ENCODE measurements at regions not wholly inside any gene's neighbourhood (a gene's known extent, or its start where the extent isn't known, plus 50 kb on each side); places are given as distances from the start of the nearest gene placed in this dataset.

DNA sequence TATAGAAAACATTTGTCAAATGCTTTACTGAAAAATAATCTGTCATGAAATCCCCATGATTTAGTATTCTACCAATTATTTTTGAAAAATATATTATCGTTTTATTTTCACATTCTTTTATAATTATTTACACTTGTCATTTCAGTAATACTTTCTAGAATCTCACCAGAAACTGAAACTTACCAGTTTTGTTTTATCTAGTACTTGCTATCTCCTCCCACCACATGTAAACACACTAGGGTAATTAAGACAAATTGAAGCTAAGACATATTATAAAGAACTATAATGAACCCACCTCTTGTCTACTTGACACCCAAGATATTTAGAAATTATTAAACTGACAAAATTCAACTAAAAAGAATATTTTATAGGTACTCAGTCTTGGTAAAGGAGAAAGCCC lies 51.5 kb upstream of the GRM3 start:
- no peak for DNase-seq (ENCODE audit: low read depth, low spot score)
- no peaks in the 10 kb centered on the region for H3K79me2 ChIP-seq (ENCODE audit: control insufficient read depth, insufficient read depth, low read length)
- H3K9me1 ChIP-seq (ENCODE audit: control insufficient read depth, extremely low read depth, insufficient read depth, low read length): no peaks in the 10 kb centered on the region
- H2AFZ ChIP-seq (ENCODE audit: control insufficient read depth, low read length): no peak overlapping the region
- H3K27ac ChIP-seq (ENCODE audit: control insufficient read depth, insufficient read depth, low read length): no peak overlapping the region
- H4K20me1 ChIP-seq (ENCODE audit: control insufficient read depth, extremely low read depth, insufficient read depth, low read length): no peaks in the 10 kb centered on the region
- TF ChIP-seq, protein P1, sequence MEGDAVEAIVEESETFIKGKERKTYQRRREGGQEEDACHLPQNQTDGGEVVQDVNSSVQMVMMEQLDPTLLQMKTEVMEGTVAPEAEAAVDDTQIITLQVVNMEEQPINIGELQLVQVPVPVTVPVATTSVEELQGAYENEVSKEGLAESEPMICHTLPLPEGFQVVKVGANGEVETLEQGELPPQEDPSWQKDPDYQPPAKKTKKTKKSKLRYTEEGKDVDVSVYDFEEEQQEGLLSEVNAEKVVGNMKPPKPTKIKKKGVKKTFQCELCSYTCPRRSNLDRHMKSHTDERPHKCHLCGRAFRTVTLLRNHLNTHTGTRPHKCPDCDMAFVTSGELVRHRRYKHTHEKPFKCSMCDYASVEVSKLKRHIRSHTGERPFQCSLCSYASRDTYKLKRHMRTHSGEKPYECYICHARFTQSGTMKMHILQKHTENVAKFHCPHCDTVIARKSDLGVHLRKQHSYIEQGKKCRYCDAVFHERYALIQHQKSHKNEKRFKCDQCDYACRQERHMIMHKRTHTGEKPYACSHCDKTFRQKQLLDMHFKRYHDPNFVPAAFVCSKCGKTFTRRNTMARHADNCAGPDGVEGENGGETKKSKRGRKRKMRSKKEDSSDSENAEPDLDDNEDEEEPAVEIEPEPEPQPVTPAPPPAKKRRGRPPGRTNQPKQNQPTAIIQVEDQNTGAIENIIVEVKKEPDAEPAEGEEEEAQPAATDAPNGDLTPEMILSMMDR (optimal IDR thresholded peaks at IDR 0.05 in 1 of 3, IDR thresholded peaks at IDR 0.05 in 1 of 3, conservative IDR thresholded peaks at IDR 0.05 in 1 of 3; ENCODE audit: extremely low read depth in 1 of 3, insufficient read depth in 2 of 3, low read length in 3 of 3): no peak
- TF ChIP-seq EZH2 (IDR thresholded peaks at IDR 0.05; ENCODE audit: low read length): no peak
- FAIRE-seq: no peak
- H3K4me2 ChIP-seq (ENCODE audit: control insufficient read depth, extremely low read depth, insufficient read depth, low read depth, low read length): no peak overlapping the region
- H3K4me3 ChIP-seq (ENCODE audit: control insufficient read depth in 2 of 3, extremely low read depth in 1 of 3, insufficient read depth in 2 of 3, low read depth in 1 of 3, low read length in 3 of 3): no peak overlapping the region
- no peak overlapping the region for H3K9ac ChIP-seq (ENCODE audit: control insufficient read depth, extremely low read depth, insufficient read depth, low read length)
- dilution Hi-C loops (cut with MboI; ENCODE audit: extremely low pct_ligation_motif_present, low sequenced_read_pairs): no loop called here
- no peaks in the 10 kb centered on the region for H3K4me1 ChIP-seq (ENCODE audit: control insufficient read depth, extremely low read depth, insufficient read depth, low read length)
- no peaks in the 10 kb centered on the region for H3K36me3 ChIP-seq (ENCODE audit: control insufficient read depth in 2 of 2, extremely low read depth in 1 of 2, insufficient read depth in 2 of 2, low read length in 2 of 2)
- no peaks in the 10 kb centered on the region for H3K9me3 ChIP-seq (ENCODE audit: control insufficient read depth, low read depth, low read length)
- no peaks in the 10 kb centered on the region for H3K27me3 ChIP-seq (ENCODE audit: control insufficient read depth, extremely low read depth, insufficient read depth, low read length)

- Histone ChIP-seq H3K9ac (ENCODE audit: control insufficient read depth, extremely low read depth, insufficient read depth, low read length) (no peak overlapping the region), H2AFZ (ENCODE audit: control insufficient read depth, low read length) (no peak overlapping the region), H3K9me1 (ENCODE audit: control insufficient read depth, extremely low read depth, insufficient read depth, low read length) (no peaks in the 10 kb centered on the region), H3K27me3 (ENCODE audit: control insufficient read depth, extremely low read depth, insufficient read depth, low read length) (no peaks in the 10 kb centered on the region), H3K9me3 (ENCODE audit: control insufficient read depth, low read depth, low read length) (no peaks in the 10 kb centered on the region), H4K20me1 (ENCODE audit: control insufficient read depth, extremely low read depth, insufficient read depth, low read length) (no peaks in the 10 kb centered on the region), H3K4me1 (ENCODE audit: control insufficient read depth, extremely low read depth, insufficient read depth, low read length) (no peaks in the 10 kb centered on the region), H3K36me3 (ENCODE audit: control insufficient read depth in 2 of 2, extremely low read depth in 1 of 2, insufficient read depth in 2 of 2, low read length in 2 of 2) (no peaks in the 10 kb centered on the region), H3K79me2 (ENCODE audit: control insufficient read depth, insufficient read depth, low read length) (no peaks in the 10 kb centered on the region), H3K4me3 (ENCODE audit: control insufficient read depth in 2 of 3, extremely low read depth in 1 of 3, insufficient read depth in 2 of 3, low read depth in 1 of 3, low read length in 3 of 3) (no peak overlapping the region), H3K27ac (ENCODE audit: control insufficient read depth, insufficient read depth, low read length) (no peak overlapping the region), H3K4me2 (ENCODE audit: control insufficient read depth, extremely low read depth, insufficient read depth, low read depth, low read length) (no peak overlapping the region)
- TF ChIP-seq EZH2 (IDR thresholded peaks at IDR 0.05; ENCODE audit: low read length): no peak
- TF ChIP-seq, protein P1 (optimal IDR thresholded peaks at IDR 0.05 in 1 of 3, IDR thresholded peaks at IDR 0.05 in 1 of 3, conservative IDR thresholded peaks at IDR 0.05 in 1 of 3; ENCODE audit: extremely low read depth in 1 of 3, insufficient read depth in 2 of 3, low read length in 3 of 3): no peak
- dilution Hi-C loops (cut with MboI; ENCODE audit: extremely low pct_ligation_motif_present, low sequenced_read_pairs): no loop called here
- FAIRE-seq: no peak
- DNase-seq (ENCODE audit: low read depth, low spot score): no peak
Observed at GRCh38 chr7:86574006-86574405, 69.7 kb upstream of the GRM3 start.

Data from keratinocyte (primary cell).